SK-N-SH (cell line): ENCODE measurements at regions not wholly inside any gene's neighbourhood (a gene's known extent, or its start where the extent isn't known, plus 50 kb on each side); places are given as distances from the start of the nearest gene placed in this dataset.

Source experiments
- ELF1 ChIP-seq: IDR thresholded peaks from 2 replicates; pipeline ENCODE4 v1.4.0; 2012
- EP300 ChIP-seq, 2 experiments: IDR thresholded peaks; 2 replicates each; pipeline versions ENCODE4 v1.4.0 to v1.6.1; 2012; ENCODE audit warnings: borderline replicate concordance in 1 of 2, low read depth in 1 of 2, low read length in 1 of 2
- JUND ChIP-seq: IDR thresholded peaks from 2 replicates; pipeline ENCODE4 v1.4.0; 2012
- MXI1 ChIP-seq: IDR thresholded peaks from 2 replicates; pipeline ENCODE4 v1.6.1; 2012; ENCODE audit warnings: mild to moderate bottlenecking, low read depth, low read length, improper control_type of control experiment
- POLR2AphosphoS5 ChIP-seq: IDR thresholded peaks from 2 replicates; pipeline ENCODE4 v1.6.1; 2012; ENCODE audit warnings: low read depth, low read length
- RAD21 ChIP-seq: IDR thresholded peaks from 2 replicates; pipeline ENCODE4 v1.6.1; 2012; ENCODE audit warnings: mild to moderate bottlenecking, low read length
- RXRA ChIP-seq: IDR thresholded peaks from 2 replicates; pipeline ENCODE4 v1.4.0; 2012; ENCODE audit warnings: low read depth, mild to moderate bottlenecking, borderline replicate concordance
- TAF1 ChIP-seq: IDR thresholded peaks from 2 replicates; pipeline ENCODE4 v1.6.1; 2012; ENCODE audit warnings: low read depth, mild to moderate bottlenecking, low read length, moderate library complexity, borderline replicate concordance
- YY1 ChIP-seq: IDR thresholded peaks from 2 replicates; pipeline ENCODE4 v1.4.0; 2012; ENCODE audit warnings: low read depth, mild to moderate bottlenecking
- TF ChIP-seq, protein P1 (sequence below): fragments of 200-600 bp; sonication (generic); IDR thresholded peaks from 2 replicates; pipeline ENCODE4 v1.6.1; 2017; ENCODE audit warnings: antibody characterized with exemption, mild to moderate bottlenecking, moderate library complexity

DNA sequence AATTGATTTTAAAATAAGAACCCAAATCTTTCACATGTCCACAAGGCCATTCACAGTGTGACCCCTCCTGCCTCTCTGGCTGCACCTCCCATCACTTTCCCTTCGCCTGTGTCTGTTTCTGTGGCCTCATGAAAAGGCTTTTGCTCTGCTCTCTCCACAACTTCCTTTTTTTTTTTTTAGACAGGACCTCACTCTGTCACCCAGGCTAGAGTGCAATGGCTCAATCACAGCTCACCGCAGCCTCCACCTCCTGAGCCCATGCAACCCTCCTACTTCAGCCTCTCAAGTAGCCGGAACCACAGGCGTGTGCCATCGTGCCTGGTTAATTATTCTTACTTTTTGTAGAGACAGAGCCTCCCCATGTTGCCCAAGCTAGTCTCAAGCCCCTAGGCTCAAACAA lies 197.1 kb downstream of the ABCC12 start:
- TF ChIP-seq TAF1 = no peak
- TF ChIP-seq, protein P1, sequence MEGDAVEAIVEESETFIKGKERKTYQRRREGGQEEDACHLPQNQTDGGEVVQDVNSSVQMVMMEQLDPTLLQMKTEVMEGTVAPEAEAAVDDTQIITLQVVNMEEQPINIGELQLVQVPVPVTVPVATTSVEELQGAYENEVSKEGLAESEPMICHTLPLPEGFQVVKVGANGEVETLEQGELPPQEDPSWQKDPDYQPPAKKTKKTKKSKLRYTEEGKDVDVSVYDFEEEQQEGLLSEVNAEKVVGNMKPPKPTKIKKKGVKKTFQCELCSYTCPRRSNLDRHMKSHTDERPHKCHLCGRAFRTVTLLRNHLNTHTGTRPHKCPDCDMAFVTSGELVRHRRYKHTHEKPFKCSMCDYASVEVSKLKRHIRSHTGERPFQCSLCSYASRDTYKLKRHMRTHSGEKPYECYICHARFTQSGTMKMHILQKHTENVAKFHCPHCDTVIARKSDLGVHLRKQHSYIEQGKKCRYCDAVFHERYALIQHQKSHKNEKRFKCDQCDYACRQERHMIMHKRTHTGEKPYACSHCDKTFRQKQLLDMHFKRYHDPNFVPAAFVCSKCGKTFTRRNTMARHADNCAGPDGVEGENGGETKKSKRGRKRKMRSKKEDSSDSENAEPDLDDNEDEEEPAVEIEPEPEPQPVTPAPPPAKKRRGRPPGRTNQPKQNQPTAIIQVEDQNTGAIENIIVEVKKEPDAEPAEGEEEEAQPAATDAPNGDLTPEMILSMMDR = no peak
- TF ChIP-seq POLR2AphosphoS5 = no peak
- TF ChIP-seq RXRA = no peak
- no peak for TF ChIP-seq YY1
- no peak for TF ChIP-seq MXI1
- no peak for TF ChIP-seq ELF1
- no peak for TF ChIP-seq EP300 (IDR thresholded peaks at IDR 0.05; ENCODE audit: borderline replicate concordance in 1 of 2, low read depth in 1 of 2, low read length in 1 of 2)
- no peak for TF ChIP-seq RAD21
- TF ChIP-seq JUND = no peak
